GM12874 (cell line): ENCODE measurements at regions not wholly inside any gene's neighbourhood (a gene's known extent, or its start where the extent isn't known, plus 50 kb on each side); places are given as distances from the start of the nearest gene placed in this dataset.

Experiments
- CTCF ChIP-seq: IDR thresholded peaks from 2 replicates; pipeline ENCODE4 v1.5.1; 2011; ENCODE audit warnings: low read depth, mild to moderate bottlenecking, control low read depth, low read length, moderate library complexity; ENCODE audit not compliant: insufficient read depth

GRCh38 chr10:101303087-101303703, 50.8 kb upstream of the BTRC start:
- TF ChIP-seq CTCF = no peak
